HuH-7.5 (cell line): ENCODE measurements at regions not wholly inside any gene's neighbourhood (a gene's known extent, or its start where the extent isn't known, plus 50 kb on each side); places are given as distances from the start of the nearest gene placed in this dataset.

Source experiments
- DNase-seq: peaks from one replicate; pipeline ENCODE4 v3.0.0; 2011; ENCODE audit warnings: low spot score

GRCh38 chr4:28973587-28974350 lies 1746.4 kb upstream of the PCDH7 start:
- DNase-seq = no peak

- DNase-seq = no peak
Measured at GRCh38 chr4:28976369-28976768, 1743.8 kb upstream of the PCDH7 start.

- DNase-seq = no peak
Measured at GRCh38 chr4:29002151-29002550, 1718.0 kb upstream of the PCDH7 start.

- no peak for DNase-seq
Measured at GRCh38 chr4:29005838-29006237, 1714.3 kb upstream of the PCDH7 start.

- no peak for DNase-seq
Measured at GRCh38 chr4:29009908-29010307, 1710.3 kb upstream of the PCDH7 start.

- DNase-seq = no peak
Measured at GRCh38 chr4:29013341-29013740, 1706.8 kb upstream of the PCDH7 start.

- DNase-seq = no peak
Measured at GRCh38 chr4:29014555-29014954, 1705.6 kb upstream of the PCDH7 start.

- DNase-seq = no peak
Measured at GRCh38 chr4:29033703-29034102, 1686.5 kb upstream of the PCDH7 start.

- DNase-seq = no peak
Measured at GRCh38 chr4:29037501-29037900, 1682.7 kb upstream of the PCDH7 start.

- no peak for DNase-seq
Measured at GRCh38 chr4:29043411-29043810, 1676.8 kb upstream of the PCDH7 start.

- DNase-seq = no peak
Measured at GRCh38 chr4:29046186-29046585, 1674.0 kb upstream of the PCDH7 start.

GRCh38 chr4:29046781-29047180 lies 1673.4 kb upstream of the PCDH7 start:
- no peak for DNase-seq

GRCh38 chr4:29047341-29048041 lies 1672.7 kb upstream of the PCDH7 start:
- DNase-seq = no peak

- DNase-seq = no peak
Measured at GRCh38 chr4:29051381-29051965, 1668.7 kb upstream of the PCDH7 start.

GRCh38 chr4:29052266-29052665 lies 1667.9 kb upstream of the PCDH7 start:
- no peak for DNase-seq

- DNase-seq = no peak
Measured at GRCh38 chr4:29058531-29058930, 1661.6 kb upstream of the PCDH7 start.

GRCh38 chr4:29066861-29067260 lies 1653.3 kb upstream of the PCDH7 start:
- DNase-seq = no peak

GRCh38 chr4:29073571-29073970 lies 1646.6 kb upstream of the PCDH7 start:
- DNase-seq = no peak

- no peak for DNase-seq
Measured at GRCh38 chr4:29075366-29075765, 1644.8 kb upstream of the PCDH7 start.

- no peak for DNase-seq
Measured at GRCh38 chr4:29079260-29079659, 1640.9 kb upstream of the PCDH7 start.

- DNase-seq = no peak
Measured at GRCh38 chr4:29081234-29081955, 1638.8 kb upstream of the PCDH7 start.

GRCh38 chr4:29082684-29083083 lies 1637.5 kb upstream of the PCDH7 start:
- DNase-seq = no peak

GRCh38 chr4:29085748-29086147 lies 1634.4 kb upstream of the PCDH7 start:
- no peak for DNase-seq
